GM18498 (cell line): ENCODE measurements at regions not wholly inside any gene's neighbourhood (a gene's known extent, or its start where the extent isn't known, plus 50 kb on each side); places are given as distances from the start of the nearest gene placed in this dataset.

Source experiments
- ATAC-seq: cut with Tn5 transposase; IDR thresholded peaks from one replicate; pipeline ENCODE4 v1.9.1; 2021; ENCODE audit warnings: mild to moderate bottlenecking, moderate library complexity; ENCODE audit not compliant: unreplicated experiment

DNA sequence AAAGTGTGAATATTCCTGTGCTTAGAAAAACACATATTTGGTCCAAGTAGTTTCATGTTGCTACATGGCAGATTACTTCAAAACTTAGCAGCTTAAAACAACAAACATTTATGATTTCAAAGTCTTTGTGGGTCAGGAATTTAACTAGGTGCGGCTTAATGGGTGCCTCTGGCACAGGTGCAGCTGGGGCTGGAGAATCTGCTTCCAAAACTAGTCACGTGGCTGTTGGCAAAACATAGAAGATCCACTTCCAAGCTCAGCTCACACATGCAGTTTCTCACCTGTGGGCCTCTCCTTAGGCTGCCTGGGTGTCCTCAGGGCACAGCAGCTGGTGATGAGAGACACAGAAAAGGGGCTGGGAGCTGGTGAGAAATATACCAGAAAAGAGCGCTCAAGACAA, 263.4 kb downstream of the TTLL7 start:
- ATAC-seq = no peak

DNA sequence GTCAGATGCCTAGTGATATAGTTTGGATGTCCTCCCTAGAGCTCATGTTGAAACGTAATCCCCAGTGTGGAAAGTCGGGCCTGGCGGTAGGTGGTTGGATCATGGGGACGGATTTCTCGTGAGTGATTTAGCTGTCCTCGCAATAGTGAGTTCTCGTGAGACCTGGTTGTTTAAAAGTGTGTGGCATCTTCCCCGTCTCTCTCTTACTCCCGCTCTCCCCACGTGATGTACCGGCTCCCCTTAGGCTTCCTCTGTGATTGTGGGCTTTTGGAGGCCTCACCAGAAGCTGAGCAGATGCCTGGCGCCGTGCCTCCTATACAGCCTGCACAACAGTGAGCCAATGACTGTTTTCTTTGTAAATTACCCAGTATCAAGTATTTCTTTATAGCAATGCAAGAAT, 264.5 kb downstream of the TTLL7 start:
- no peak for ATAC-seq

DNA sequence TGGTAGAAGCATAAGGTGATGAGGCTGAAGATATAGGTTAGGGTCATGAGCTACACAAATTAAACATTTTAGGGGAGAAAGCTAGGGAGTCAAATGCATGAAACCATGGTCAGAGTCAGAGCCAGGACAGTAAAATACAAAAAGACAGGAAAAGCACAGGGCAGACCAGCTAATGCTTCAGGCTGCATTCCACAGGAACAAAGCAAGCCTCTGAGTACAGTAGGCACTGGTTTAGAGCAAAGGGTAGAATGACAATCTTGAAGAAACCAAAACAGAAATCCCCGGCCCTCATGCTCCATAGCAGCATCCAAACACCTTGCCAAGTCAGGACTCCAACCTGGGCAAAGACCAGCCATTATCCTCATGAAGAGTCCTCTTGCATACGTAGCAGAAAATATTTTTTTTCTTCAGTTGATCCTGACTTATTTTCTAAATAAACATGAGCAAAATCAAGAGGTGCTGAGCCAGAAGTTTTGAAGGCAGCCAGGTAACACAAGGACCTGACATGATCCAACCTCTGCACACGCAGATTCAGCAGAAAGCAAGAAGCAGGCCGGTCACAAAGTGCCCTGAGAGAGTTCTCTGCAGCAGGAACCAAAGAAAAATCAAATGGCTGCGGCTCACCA, 273.1 kb downstream of the TTLL7 start:
- no peak for ATAC-seq

DNA sequence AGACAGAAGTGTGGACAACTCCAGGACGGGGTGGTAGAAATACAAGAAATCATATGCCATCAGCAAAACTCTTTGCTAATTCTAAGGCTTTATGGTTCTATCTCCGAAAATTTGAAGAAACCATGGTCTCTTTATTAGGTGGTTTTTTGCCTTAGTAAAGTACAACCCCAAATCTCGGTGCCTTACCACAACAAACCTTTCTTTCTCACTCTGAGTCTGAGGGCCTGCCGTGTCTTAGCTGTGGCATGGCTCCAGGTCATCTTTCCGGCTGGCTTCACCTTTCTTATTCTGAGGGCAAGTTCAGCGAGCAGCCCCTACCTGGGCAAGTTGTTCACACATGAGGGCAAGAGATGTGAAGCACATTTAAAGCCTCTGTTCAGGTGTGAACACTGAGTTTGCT, 280.6 kb downstream of the TTLL7 start:
- ATAC-seq = peak; percentile 56

DNA sequence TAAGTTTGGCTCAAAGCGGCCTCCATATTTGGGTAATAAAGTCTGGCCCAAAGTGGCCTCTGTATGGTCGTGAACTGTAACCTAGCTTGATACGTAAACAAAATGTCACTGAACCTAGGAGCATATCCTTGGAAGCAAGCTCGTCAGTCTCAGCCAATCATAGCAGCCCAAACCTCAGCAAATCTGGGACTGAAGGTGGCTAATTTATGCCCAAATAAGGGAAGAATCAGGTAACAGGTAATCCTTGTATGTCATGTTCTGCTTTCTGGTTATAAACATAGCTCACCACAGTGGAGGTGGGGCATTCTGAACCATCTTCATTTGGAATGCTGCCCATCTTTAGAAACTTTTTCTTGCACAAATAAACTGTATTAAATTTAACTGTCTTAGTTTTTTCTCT, 281.1 kb downstream of the TTLL7 start:
- no peak for ATAC-seq

DNA sequence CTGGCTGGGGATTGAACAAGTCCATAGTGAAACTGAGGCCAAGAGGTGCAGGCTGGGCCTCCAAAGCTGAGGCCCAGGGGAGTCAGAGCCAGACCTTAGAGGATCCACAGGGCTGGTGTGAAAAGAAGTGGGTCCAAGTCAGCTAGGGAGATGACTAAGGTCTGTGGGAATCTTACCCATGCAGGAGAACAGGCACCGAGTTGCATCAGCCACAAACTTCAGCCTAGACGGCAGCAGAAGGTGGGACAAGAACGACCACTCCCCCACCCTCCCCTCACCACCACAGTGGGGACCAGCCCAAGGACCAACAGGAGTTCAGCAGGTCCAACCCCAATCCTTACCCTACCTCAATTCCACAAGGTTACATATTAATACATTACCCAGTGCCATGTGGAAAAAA, 282.3 kb downstream of the TTLL7 start:
- no peak for ATAC-seq

DNA sequence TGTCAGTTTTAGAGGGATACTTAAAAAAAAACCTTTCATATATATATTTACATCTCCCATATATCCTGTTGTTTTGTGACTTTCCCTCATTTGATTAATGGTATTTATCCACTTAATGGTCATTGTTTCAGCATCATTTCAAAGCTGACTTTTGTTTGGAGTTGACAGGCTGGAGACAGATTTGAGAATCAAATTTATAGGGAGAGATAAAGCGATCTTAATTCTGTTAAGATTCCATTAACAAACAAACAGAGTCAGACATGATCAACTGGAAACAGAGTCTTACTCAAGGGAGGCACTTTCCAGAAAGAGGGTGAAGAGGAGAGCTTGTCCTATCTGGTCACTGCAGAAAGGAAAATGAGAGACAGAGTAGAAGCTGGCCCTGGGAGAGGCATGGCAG, 283.4 kb downstream of the TTLL7 start:
- ATAC-seq = no peak

DNA sequence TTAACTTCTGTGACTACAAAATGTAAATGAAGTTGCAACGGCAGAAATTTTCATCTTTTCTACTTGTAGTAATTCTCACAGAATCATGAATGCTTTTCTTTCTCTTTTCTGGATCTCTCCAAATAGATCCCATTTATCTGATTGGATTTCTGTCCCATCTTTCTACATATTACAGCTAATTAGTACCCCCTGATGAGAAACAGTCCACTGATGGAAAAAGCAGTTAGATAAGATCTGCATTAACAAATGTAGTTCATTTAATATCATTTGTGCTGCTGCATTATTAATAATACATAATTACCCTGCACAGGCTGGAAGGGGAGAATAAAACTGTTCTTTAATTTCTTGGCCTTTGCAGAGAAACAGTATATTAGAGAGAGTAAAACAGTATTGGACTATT, 289.3 kb downstream of the TTLL7 start:
- no peak for ATAC-seq

DNA sequence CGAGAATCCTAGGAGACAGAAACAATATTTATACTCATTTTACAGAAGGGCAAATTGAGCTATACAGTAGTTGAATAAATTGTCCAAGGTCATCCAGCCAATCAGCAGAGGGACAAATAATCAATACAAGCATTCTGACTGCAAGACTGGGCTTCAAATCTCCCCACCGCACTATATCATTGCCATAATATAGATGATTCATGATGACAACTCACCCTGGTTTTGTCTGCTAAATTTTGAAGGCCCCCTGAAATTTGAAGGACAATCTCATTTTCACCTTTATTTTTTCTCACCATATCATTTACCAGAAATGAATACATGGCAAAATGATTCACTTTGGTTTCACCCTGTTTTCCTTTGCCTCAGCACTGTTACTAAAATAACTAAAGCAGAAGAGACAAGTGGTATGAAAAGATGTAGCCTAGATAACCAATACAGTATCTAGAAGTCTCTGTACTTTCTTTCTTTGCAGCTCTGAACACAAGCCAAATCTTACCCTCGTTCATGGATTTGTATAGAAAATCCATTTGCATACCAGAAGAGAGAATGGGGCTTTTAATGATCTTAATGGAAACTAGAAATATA, 292.5 kb downstream of the TTLL7 start:
- ATAC-seq = no peak

DNA sequence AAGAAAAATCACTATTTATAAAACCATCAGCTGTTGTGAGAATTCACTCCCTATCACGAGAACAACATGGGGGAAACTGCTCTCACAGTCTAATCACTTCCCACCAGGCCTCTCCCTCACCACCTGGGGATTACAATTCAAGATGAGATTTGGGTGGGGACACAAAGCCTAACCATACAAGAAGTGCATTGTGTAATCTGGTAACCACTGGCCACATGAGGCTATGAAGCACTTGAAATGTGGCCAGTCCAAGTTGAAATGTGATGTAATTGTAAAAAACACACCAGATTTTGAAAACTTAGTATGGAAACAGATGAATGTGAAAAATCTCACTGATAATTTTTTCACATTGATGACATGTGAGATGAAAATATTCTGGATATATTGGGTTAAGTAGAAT, 293.8 kb downstream of the TTLL7 start:
- ATAC-seq = no peak

DNA sequence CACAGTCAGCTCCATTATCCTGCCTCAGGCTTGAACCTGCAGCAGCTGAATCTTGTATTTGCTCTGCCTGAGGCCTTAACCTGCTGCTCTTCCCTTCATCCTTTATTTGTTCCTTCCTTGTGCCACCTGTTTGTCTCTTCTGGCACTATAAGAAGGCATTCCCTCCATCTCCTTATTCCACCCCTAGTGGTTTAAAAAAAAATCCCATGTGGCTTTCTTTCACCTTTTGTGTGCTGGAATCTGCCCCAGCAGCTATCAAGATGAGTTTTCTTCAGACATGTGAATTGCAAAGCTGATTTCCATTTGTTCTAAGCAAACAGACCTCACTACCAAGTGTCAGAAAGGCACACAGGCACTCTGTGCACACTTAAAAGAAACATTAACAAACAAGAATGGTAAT, 294.6 kb downstream of the TTLL7 start:
- no peak for ATAC-seq

DNA sequence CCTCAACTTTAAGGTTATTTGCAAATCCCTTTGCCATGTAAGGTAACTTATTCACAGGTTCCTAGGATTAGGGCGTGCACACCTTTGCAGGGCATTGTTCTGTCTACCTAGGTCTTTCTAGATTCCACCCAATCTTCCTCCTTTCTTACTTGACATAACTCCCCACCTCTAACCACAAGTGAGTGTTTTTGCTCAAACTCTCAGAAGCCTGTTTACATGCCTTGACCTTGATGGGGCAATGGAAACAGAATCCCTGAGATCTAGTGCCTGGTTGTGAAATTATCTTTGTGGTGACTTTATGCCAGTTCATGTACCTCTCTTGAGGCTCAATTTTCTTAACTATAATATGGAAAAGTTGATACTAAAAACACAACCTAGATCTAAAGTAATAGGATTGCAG, 296.6 kb downstream of the TTLL7 start:
- ATAC-seq = no peak

DNA sequence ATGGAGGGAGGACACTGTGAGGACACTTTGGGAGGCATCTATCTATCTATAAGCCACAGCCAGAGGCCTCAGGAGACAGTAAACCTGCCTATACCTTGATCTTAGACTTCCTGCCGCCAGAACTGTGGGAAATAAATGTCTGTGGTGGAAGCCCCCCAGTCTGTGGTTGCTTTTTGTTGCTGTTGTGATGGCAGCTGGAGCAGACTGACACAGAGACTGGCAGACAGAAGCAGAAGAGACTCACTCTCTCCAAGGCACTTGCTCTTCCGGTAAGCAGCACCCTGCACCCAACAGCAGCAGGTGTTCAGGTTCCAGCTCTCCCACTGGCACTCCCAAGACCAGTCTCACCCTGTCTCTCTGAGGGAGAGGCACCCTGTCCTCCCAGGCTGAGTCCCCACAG, 297.6 kb downstream of the TTLL7 start:
- no peak for ATAC-seq

DNA sequence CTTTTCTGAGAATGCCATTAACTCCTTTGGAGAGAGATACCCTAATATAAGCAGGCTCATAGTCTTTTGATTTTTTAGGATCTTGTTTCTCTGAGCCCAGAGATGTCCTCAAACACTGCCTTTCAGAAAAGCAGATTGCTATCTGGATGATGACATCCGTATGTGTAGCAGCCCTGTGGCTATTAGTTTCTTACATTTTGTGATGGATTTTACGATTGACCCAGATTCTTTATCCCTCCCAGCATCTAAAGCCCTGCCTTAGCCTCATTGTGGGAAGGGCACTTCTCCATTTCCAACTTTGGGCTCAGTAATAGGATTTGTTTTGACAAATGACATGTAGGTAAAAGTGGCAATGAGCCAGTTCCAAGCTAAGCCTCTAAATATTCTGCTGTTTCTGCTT, 300.3 kb downstream of the TTLL7 start:
- no peak for ATAC-seq

DNA sequence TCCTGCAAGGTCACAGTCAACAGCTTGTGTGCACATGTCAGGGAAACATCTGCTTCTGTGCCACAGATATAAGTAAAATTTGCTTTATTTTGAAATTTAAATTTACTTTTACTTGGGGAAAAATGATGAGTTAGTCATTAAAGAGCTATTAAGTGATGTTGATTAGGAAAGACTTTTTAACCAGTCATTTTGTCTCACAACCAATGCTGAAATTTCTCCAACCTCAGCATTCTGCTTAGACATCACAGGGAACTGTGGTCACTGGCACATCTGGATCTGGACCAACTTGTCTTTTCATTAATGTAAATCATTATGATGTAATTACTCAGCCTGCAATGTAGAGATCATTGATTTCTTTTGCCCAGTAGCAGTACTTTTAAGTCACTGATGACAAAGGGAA, 301.0 kb downstream of the TTLL7 start:
- ATAC-seq = no peak

DNA sequence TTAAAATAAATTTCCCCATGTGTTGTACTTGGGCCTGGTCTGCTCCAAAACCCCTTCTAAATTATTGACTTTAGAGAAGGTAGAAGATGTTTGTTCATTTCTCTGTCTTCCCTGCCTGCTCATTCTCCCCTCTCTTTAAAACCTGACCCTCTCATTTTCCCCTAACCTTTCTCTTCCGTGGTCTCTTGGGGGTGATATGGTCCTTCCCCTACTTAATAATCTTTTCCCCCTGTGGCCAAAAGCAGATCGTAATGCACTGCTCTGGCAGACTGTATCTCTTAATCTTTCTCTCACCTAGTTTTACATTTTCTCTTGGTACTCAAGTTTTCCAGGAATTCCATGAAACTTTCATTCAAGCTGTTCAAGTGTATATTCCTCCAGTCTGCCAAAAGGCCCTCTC, 301.7 kb downstream of the TTLL7 start:
- no peak for ATAC-seq

DNA sequence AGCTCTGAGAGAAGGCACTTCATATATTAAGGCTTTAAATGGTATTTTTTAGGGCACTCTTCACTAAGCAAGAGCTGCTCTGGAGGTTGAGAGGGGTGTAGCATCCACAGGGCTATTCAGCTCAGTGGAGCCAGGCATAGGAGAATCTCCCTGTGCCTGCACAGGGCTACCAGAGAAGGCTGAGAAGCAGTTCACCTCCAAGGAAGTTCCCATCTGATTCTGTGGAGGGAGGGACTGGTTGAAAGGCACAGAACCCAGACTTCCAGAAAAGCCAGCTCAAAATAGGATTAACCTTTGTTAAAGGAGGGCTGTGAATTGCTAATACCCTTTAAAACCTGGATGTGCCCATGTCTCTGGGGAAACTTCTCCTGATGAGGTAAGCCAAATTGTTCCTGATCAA, 304.5 kb downstream of the TTLL7 start:
- ATAC-seq = no peak

DNA sequence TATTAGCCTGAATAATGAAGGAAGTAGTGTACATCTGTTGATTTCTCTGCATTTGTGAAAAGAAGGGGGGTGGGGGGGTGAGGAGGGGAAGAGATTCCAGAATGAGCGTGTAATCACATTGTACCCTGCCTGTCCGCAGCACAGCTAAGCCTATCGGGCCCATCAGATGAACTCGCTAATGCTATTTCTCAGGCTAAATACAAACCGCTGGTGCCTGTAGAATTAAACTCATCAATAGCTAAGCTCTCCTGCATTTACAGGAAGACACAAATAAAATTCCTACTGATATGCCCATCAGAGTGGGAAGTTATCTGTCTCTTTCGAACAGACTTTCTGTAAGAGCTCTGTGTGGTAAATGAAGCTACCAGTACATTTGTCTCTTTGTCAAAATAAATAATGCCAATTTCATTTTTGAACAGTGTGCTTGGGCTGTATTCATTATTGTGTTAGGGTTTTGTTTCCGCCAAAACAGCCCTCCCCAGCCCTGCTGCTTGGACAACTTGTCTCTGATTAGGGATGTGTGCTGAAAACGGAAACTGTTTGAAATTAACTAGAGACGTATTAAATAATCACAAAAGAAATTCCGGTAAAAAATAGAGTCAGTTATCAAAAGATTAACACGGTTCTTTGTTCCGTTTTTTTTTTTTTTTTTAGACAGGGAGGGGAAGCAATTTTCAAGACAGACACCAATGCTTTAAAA, 305.4 kb downstream of the TTLL7 start:
- no peak for ATAC-seq

DNA sequence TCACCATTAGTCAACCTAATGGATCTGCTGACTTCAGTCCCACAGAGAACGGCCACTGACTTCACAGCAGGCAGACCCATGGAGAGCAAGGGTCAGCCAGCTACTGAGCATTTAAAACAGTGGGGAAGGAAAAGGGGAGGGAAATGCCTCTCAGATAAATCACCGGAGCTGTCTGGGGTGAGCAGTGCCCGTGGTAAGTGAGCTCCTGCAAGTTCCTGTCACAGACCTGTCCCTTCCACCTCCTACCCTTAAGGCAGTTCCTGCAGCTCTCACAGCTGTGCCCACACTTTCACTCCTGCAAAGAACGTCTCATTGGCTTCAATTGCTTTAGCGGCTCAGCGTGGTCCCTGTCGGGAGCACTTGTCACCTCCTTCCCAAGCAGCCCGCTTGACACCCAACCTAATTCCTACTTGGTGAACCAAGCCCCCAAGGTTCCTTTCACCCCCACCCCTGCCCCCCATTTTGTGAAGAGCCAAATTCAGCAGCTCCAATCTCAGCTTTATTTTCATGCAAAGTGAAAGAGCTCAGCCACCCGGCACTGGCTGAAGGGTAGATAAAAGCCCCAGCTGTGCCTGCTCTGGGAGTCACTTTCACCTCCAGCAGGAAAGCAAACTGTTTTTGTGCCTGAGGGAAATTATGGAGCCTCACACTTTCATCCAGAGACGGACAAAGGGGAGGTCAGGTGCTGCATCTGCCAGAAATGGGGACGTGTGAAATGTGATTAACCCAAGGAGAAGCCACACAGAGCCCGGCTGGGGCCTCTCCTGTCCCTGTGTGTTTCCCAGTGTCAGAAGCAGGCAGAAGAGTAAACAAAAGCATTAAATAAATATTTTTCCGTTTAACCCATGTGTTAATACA, 306.2 kb downstream of the TTLL7 start:
- ATAC-seq = peak; percentile 82

DNA sequence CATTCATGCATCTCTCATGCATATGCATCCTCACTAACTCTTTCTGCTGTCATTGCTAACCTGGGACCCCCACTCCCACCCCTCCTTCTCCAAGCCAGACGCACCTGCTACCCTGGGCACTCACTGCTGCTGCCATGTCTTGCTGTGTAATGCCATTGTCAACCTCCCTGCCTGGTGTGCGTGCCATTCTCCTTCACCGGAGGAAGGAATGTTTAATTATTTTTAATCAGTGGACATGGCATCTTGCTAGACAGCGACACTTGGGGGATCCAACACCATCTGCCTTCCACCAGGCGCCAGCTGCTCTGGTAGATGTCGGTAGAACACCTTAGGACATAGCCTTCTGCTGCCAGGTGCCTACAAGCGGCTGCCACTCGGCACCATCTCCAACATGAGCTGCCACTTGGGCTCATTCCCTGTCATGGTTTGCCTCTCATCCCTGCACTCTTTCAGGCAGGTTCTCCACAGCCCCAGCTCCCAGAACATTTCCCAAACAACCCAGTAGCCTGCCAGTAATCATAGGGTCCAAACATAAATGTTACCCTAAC, 306.9 kb downstream of the TTLL7 start:
- ATAC-seq = no peak
